HCT116 (cell line): ENCODE measurements at regions not wholly inside any gene's neighbourhood (a gene's known extent, or its start where the extent isn't known, plus 50 kb on each side); places are given as distances from the start of the nearest gene placed in this dataset.
A peak's percentile ranks its signal among the peaks of the same experiment; 100 is the strongest.

Source experiments
- ATAC-seq: fragments of 200-7000 bp; cut with Tn5 transposase; 2 replicates; pipeline ENCODE4 v1.9.1; 2020; ENCODE audit warnings: mild to moderate bottlenecking, moderate library complexity
- BruUV-seq: library from RNA; stranded (reverse); fragments of 400-500 nt; replicated peaks from 2 replicates; lab custom pipeline; 2021; lab: Mats Ljungman, UMichigan
- CTCF ChIA-PET: fragments of 300-600 bp; sonication (Branson Sonifier 250); formaldehyde crosslinking; loops from one replicate; lab custom pipeline; 2021; ENCODE audit warnings: antibody characterized with exemption; lab: Charles Lee
- POLR2A ChIA-PET: fragments of 300-600, 350-600 bp; sonication (Branson Sonifier 250); formaldehyde crosslinking; loops from one replicate; lab custom pipeline; 2021; ENCODE audit warnings: antibody characterized with exemption; lab: Charles Lee
- RAD21 ChIA-PET, 2 experiments: fragments of 300-600 bp; sonication (Branson Sonifier 250); formaldehyde crosslinking; loops; one replicate each; lab custom pipeline; 2023; ENCODE audit warnings: low total read pairs in 2 of 2; ENCODE audit not compliant: uncharacterized antibody in 2 of 2, unreplicated experiment in 2 of 2, low non-redundant PET in 1 of 2; lab: Charles Lee
- DNase-seq: peaks from one replicate; pipeline ENCODE4 v3.0.0-alpha.2; 2010; ENCODE audit warnings: low read depth, low spot score
- H2AFZ ChIP-seq: fragments of 200-600 bp; shearing (Covaris generic), sonication (generic); 2 replicates; pipeline ENCODE4 v1.6.1; 2017; ENCODE audit warnings: low read depth, mixed run types, mixed read lengths, antibody characterized with exemption, low read length; ENCODE audit not compliant: poor library complexity, severe bottlenecking
- H3K27ac ChIP-seq: 2 replicates; pipeline ENCODE4 v1.5.1; 2012; ENCODE audit warnings: low read depth, low read length
- H3K27me3 ChIP-seq: fragments of 200-600 bp; sonication (generic); 2 replicates; pipeline ENCODE4 v1.6.1; 2016; ENCODE audit warnings: mixed run types, low read length, mixed read lengths; ENCODE audit not compliant: insufficient read depth
- H3K36me3 ChIP-seq, 2 experiments: fragments of 200-500 bp in 1 of 2; fragments of 200-600 bp in 1 of 2; sonication (Bioruptor generic) in 1 of 2; sonication (generic) in 1 of 2; 2 replicates each; pipeline versions ENCODE4 v1.5.1 to v1.6.1; 2014 to 2016; ENCODE audit warnings: low read length in 2 of 2, inconsistent platforms in 1 of 2, mixed read lengths in 1 of 2, mixed run types in 1 of 2; ENCODE audit not compliant: insufficient read depth in 2 of 2, control insufficient read depth in 1 of 2
- H3K4me1 ChIP-seq, 2 experiments: fragments of 200-600 bp in 1 of 2; sonication (generic) in 1 of 2; 2 replicates each; pipeline versions ENCODE4 v1.5.1 to v1.6.1; 2012 to 2017; ENCODE audit warnings: low read length in 2 of 2, inconsistent platforms in 1 of 2, mild to moderate bottlenecking in 1 of 2, mixed read lengths in 1 of 2, mixed run types in 1 of 2, moderate library complexity in 1 of 2; ENCODE audit not compliant: insufficient read depth in 2 of 2, control insufficient read depth in 1 of 2
- H3K4me2 ChIP-seq: fragments of 200-600 bp; sonication (generic); 2 replicates; pipeline ENCODE4 v1.6.1; 2017; ENCODE audit warnings: mixed run types, low read length, mixed read lengths
- H3K4me3 ChIP-seq, 2 experiments: fragments of 200-600 bp in 1 of 2; sonication (generic) in 1 of 2; replicated peaks in 1 of 2; 2 replicates each; pipeline ENCODE4 v1.5.1; 2011 to 2016; ENCODE audit warnings: low read length in 2 of 2, control low read depth in 1 of 2, low read depth in 1 of 2, mild to moderate bottlenecking in 1 of 2, mixed read lengths in 1 of 2, mixed run types in 1 of 2
- H3K79me2 ChIP-seq: fragments of 200-600 bp; sonication (generic); 2 replicates; pipeline ENCODE4 v1.6.1; 2017; ENCODE audit warnings: mild to moderate bottlenecking, mixed run types, low read length, moderate library complexity, mixed read lengths; ENCODE audit not compliant: insufficient read depth
- H3K9ac ChIP-seq: fragments of 200-600 bp; sonication (generic); 2 replicates; pipeline ENCODE4 v1.6.1; 2016; ENCODE audit warnings: low read length, mixed read lengths
- H3K9me2 ChIP-seq: fragments of 200-600 bp; sonication (generic), shearing (Covaris generic); 2 replicates; pipeline ENCODE4 v1.6.1; 2017; ENCODE audit warnings: mixed run types, mild to moderate bottlenecking, moderate library complexity; ENCODE audit not compliant: insufficient read depth
- H3K9me3 ChIP-seq, 2 experiments: fragments of 200-500 bp in 1 of 2; fragments of 200-600 bp in 1 of 2; sonication (Bioruptor generic) in 1 of 2; sonication (generic) in 1 of 2; 2 replicates each; pipeline ENCODE4 v1.6.1; 2014 to 2017; ENCODE audit warnings: low read length in 2 of 2, mixed read lengths in 2 of 2, inconsistent platforms in 1 of 2, low read depth in 1 of 2, mild to moderate bottlenecking in 1 of 2, mixed run types in 1 of 2, moderate library complexity in 1 of 2; ENCODE audit not compliant: control insufficient read depth in 1 of 2, insufficient read depth in 1 of 2
- H4K20me1 ChIP-seq: fragments of 200-600 bp; sonication (generic), shearing (Covaris generic); 2 replicates; pipeline ENCODE4 v1.6.1; 2017; ENCODE audit warnings: mixed run types, mild to moderate bottlenecking, moderate library complexity; ENCODE audit not compliant: insufficient read depth
- POLR2A ChIP-seq: IDR thresholded peaks from 2 replicates; pipeline ENCODE4 v1.7.0; 2011; ENCODE audit warnings: borderline replicate concordance; ENCODE audit not compliant: insufficient read depth, insufficient read length; ENCODE audit errors: extremely low read depth
- POLR2AphosphoS5 ChIP-seq: IDR thresholded peaks from 2 replicates; pipeline ENCODE4 v1.6.1; 2011; ENCODE audit warnings: mild to moderate bottlenecking, low read depth, low read length, moderate library complexity
- ZNF274 ChIP-seq: fragments of 200-500 bp; sonication (Bioruptor generic); IDR thresholded peaks from 2 replicates; pipeline ENCODE4 v1.6.1; 2014; ENCODE audit warnings: mild to moderate bottlenecking, low read depth, low read length, inconsistent platforms
- intact Hi-C: fragments of 100-400 bp; cut with micrococcal nuclease; formaldehyde crosslinking; loops from 2 replicates; pipeline ENCODE4 v1.10.0; 2022

DNA sequence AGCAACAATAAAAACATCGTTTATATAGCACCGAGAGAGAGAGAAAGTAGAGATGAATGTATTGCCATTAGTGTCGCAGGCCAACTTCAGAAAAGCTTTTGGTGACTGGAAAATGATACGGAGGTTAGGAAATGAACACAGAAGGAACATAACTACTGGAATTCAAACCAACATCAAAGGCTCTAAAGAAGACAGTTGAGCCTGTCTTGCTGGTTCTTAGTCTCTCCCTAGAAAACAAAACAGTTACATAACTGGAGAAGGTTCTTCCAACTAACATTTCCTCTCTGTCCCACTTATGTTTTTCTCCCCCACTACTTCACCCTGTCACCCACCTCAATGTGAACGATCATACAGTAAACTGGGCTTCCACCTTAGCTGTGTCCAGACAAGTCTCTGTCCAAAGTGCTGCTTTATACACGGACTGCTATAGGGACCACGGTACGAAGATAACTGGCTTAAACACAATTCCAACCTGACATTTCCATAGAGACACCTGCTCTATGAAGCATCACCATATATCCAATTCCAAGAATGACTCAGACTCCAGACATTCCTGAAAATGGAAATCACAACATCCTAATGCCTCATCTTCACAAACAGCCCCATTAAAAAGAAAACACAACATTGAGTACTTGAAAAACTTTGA, 85.2 kb upstream of the ARHGAP32 start:
- ATAC-seq (no peak), DNase-seq (no peak)
- ChIA-PET CTCF (no interaction called here), POLR2A (no interaction called here), RAD21 (no interaction called here)
- H3K27me3 ChIP-seq: no peaks in the 10 kb centered on the region
- no peak for TF ChIP-seq POLR2AphosphoS5
- H3K4me1 ChIP-seq: peaks cover 5 to 26% of the 10 kb centered on the region in 2 experiments; a peak in 3 of 4 replicates
- no peak overlapping the region; a peak in 1 of 4 replicates for H3K4me3 ChIP-seq
- no peak overlapping the region for H2AFZ ChIP-seq
- no peaks in the 10 kb centered on the region for H3K9me2 ChIP-seq
- H4K20me1 ChIP-seq: 0 out of 2 replicates have a peak, but pooled peaks cover 5% of the 10 kb centered on the region
- TSS peak; percentile 40 for BruUV-seq
- H3K36me3 ChIP-seq: no peaks in the 10 kb centered on the region
- H3K9me3 ChIP-seq: no peaks in the 10 kb centered on the region
- intact Hi-C loops: no loop called here
- H3K27ac ChIP-seq: no peak overlapping the region
- H3K4me2 ChIP-seq: peak overlapping the region; percentile 87
- H3K9ac ChIP-seq: no peak overlapping the region
- peaks cover 61% of the 10 kb centered on the region for H3K79me2 ChIP-seq

DNA sequence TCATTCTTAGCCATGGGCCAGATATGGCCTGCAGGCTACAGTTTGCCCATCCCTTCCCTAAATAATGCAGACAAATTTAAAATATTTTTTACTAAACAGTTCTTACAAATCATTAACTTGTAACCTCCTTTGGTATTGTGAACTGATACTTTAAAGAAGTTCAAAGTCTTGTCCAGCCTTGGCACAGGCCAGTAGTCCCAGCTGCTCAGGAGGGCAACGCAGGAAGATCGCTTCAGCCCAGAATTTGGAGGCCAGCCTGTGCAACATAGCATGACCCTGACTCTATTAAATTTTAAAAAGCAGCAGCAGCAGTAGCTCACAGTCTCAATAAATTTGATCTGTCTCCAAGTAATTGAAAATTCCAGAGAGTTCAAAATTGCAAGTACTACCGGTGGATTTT, 83.7 kb upstream of the ARHGAP32 start:
- Histone ChIP-seq H3K4me2 (no peak overlapping the region), H3K27me3 (no peaks in the 10 kb centered on the region), H3K4me3 (no peak overlapping the region), H3K9me2 (no peaks in the 10 kb centered on the region), H3K4me1 (peaks cover 5 to 24% of the 10 kb centered on the region in 2 experiments; a peak in 3 of 4 replicates), H4K20me1 (0 out of 2 replicates have a peak, but pooled peaks cover 5% of the 10 kb centered on the region), H3K9me3 (no peaks in the 10 kb centered on the region), H3K27ac (no peak overlapping the region), H3K36me3 (peaks cover 0 to 3% of the 10 kb centered on the region in 2 experiments; a peak in 1 of 4 replicates), H2AFZ (no peak overlapping the region), H3K9ac (no peak overlapping the region), H3K79me2 (peaks cover 76% of the 10 kb centered on the region)
- CTCF ChIA-PET: no interaction called here
- ATAC-seq (no peak), DNase-seq (no peak)
- BruUV-seq: no TSS peak
- intact Hi-C loops: no loop called here
- TF ChIP-seq POLR2A (no peak), ZNF274 (no peak)
- RAD21 ChIA-PET: no interaction called here
- POLR2A ChIA-PET: no interaction called here
